GM19455 (cell line): ENCODE measurements at regions not wholly inside any gene's neighbourhood (a gene's known extent, or its start where the extent isn't known, plus 50 kb on each side); places are given as distances from the start of the nearest gene placed in this dataset.

Source experiments
- ATAC-seq: cut with Tn5 transposase; IDR thresholded peaks from one replicate; pipeline ENCODE4 v1.9.1; 2021; ENCODE audit not compliant: unreplicated experiment

- no peak for ATAC-seq
These were observed 513.9 kb upstream of the CELF2 start for GRCh38 chr10:10503772-10504171.

- ATAC-seq: no peak
These were observed 509.5 kb upstream of the CELF2 start for GRCh38 chr10:10508211-10508610.

GRCh38 chr10:10510179-10510578 is 507.5 kb upstream of the CELF2 start:
- ATAC-seq: no peak

- ATAC-seq: no peak
These were observed 504.6 kb upstream of the CELF2 start for GRCh38 chr10:10513067-10513466.

GRCh38 chr10:10513898-10514297 is 503.8 kb upstream of the CELF2 start:
- no peak for ATAC-seq

GRCh38 chr10:10514797-10515196 is 502.9 kb upstream of the CELF2 start:
- ATAC-seq: no peak

- no peak for ATAC-seq
These were observed 502.0 kb upstream of the CELF2 start for GRCh38 chr10:10515479-10516204.

- no peak for ATAC-seq
These were observed 501.1 kb upstream of the CELF2 start for GRCh38 chr10:10516346-10517130.

- ATAC-seq: no peak
These were observed 499.8 kb upstream of the CELF2 start for GRCh38 chr10:10517866-10518265.

GRCh38 chr10:10519674-10520073 is 498.0 kb upstream of the CELF2 start:
- no peak for ATAC-seq

- ATAC-seq: peak; percentile 81
These were observed 496.9 kb upstream of the CELF2 start for GRCh38 chr10:10520491-10521385.

GRCh38 chr10:10526846-10527245 is 490.8 kb upstream of the CELF2 start:
- no peak for ATAC-seq

- ATAC-seq: no peak
These were observed 489.7 kb upstream of the CELF2 start for GRCh38 chr10:10527861-10528562.

- no peak for ATAC-seq
These were observed 489.1 kb upstream of the CELF2 start for GRCh38 chr10:10528563-10528910.

GRCh38 chr10:10530313-10530712 is 487.4 kb upstream of the CELF2 start:
- ATAC-seq: no peak

GRCh38 chr10:10532236-10532635 is 485.4 kb upstream of the CELF2 start:
- no peak for ATAC-seq

- ATAC-seq: no peak
These were observed 484.8 kb upstream of the CELF2 start for GRCh38 chr10:10532826-10533225.

GRCh38 chr10:10533437-10533836 is 484.2 kb upstream of the CELF2 start:
- ATAC-seq: no peak

- ATAC-seq: no peak
These were observed 479.3 kb upstream of the CELF2 start for GRCh38 chr10:10538326-10538725.

- no peak for ATAC-seq
These were observed 477.3 kb upstream of the CELF2 start for GRCh38 chr10:10540398-10540797.

GRCh38 chr10:10542477-10542876 is 475.2 kb upstream of the CELF2 start:
- ATAC-seq: no peak
